ENCODE measurements at regions not wholly inside any gene's neighbourhood (a gene's known extent, or its start where the extent isn't known, plus 50 kb on each side); places are given as distances from the start of the nearest gene placed in this dataset.

GRCh38 chr5:105977163-105977562 is 1693.6 kb downstream of the EFNA5 start:
- Histone ChIP-seq H2BK15ac (ENCODE audit: low read depth, low read length) (no peak overlapping the region), H3K56ac (ENCODE audit: insufficient read length, low read depth, low read length) (no peak overlapping the region), H3K9ac (ENCODE audit: extremely low read depth, insufficient read length, low read length) (no peak overlapping the region), H3K23me2 (ENCODE audit: insufficient read length, low read depth, low read length, poor library complexity, severe bottlenecking) (no peaks in the 10 kb centered on the region), H3K9me3 (ENCODE audit: control insufficient read depth, low read depth, low read length) (no peaks in the 10 kb centered on the region), H3K79me1 (ENCODE audit: insufficient read depth, low read depth, low read length, poor library complexity, severe bottlenecking) (no peaks in the 10 kb centered on the region), H3K4me2 (ENCODE audit: insufficient read depth, insufficient read length, low read length) (no peak overlapping the region), H3K14ac (ENCODE audit: insufficient read depth, low read length) (no peak overlapping the region), H2BK20ac (ENCODE audit: low read depth, low read length, poor library complexity, severe bottlenecking) (no peak overlapping the region), H3K4me1 (ENCODE audit: insufficient read depth, low read length) (no peaks in the 10 kb centered on the region; the same call in 1 of the 2 replicates), H2BK5ac (ENCODE audit: insufficient read length, low read length) (no peak overlapping the region), H2AFZ (ENCODE audit: low read length) (no peak overlapping the region), H3K4ac (ENCODE audit: low read depth, low read length) (no peak overlapping the region), H3K27me3 (ENCODE audit: insufficient read depth, low read length) (no peaks in the 10 kb centered on the region), H2BK12ac (ENCODE audit: insufficient read length, low read depth, low read length) (no peak overlapping the region), H3T11ph (ENCODE audit: low read length) (no peak overlapping the region), H3K23ac (ENCODE audit: insufficient read length, low read depth, low read length) (no peak overlapping the region), H4K8ac (replicated peaks; ENCODE audit: insufficient read length, low read depth, low read length) (no peak overlapping the region), H4K91ac (ENCODE audit: insufficient read length, low read depth, low read length) (no peak overlapping the region), H3K18ac (ENCODE audit: insufficient read length, low read depth, low read length) (no peak overlapping the region), H4K5ac (ENCODE audit: insufficient read length, low read depth, low read length) (no peak overlapping the region), H3K27ac (ENCODE audit: insufficient read length, low read depth, low read length) (no peak overlapping the region), H4K20me1 (ENCODE audit: control insufficient read depth, insufficient read depth, insufficient read length) (no peaks in the 10 kb centered on the region), H2BK120ac (ENCODE audit: low read depth, low read length, poor library complexity, severe bottlenecking) (no peak overlapping the region), H3K79me2 (ENCODE audit: insufficient read depth, low read length) (no peaks in the 10 kb centered on the region), H2AK5ac (ENCODE audit: insufficient read length, low read length) (no peak overlapping the region)
- DNase-seq: no peak
- Mint-ChIP-seq H3K27ac (no peak overlapping the region), H3K4me1 (no peaks in the 10 kb centered on the region), H3K4me3 (no peak overlapping the region), H3K9me3 (no peaks in the 10 kb centered on the region), H3K27me3 (ENCODE audit: low read depth) (no peaks in the 10 kb centered on the region), H3K36me3 (ENCODE audit: insufficient read depth in 1 of 3, low read depth in 3 of 3) (no peaks in the 10 kb centered on the region)
- no CpG with 5 or more reads among the region's 3 CpGs for WGBS (ENCODE audit: extremely low coverage, insufficient read length, low lambda C conversion rate)
- no peak for TF ChIP-seq CTCF (conservative IDR thresholded peaks at IDR 0.05)
